Activated CD4-positive, alpha-beta T cell treated with anti-CD3 and anti-CD28 coated beads, Interleukin-2, amount 50 U/mL, for 16 hours (primary cell): ENCODE measurements at regions not wholly inside any gene's neighbourhood (a gene's known extent, or its start where the extent isn't known, plus 50 kb on each side); places are given as distances from the start of the nearest gene placed in this dataset.
"Not testable (repeated sequence)": the region's sequence is repeated elsewhere in the genome, so short reads cannot be mapped to it uniquely, and the experiment has no call there.

Source experiments
- DNase-seq: peaks from one replicate; pipeline ENCODE4 v3.0.0-alpha.2; 2020

GRCh38 chrX:78603908-78604307, 55.2 kb downstream of the RTL3 start:
- DNase-seq: no peak

- peak; percentile 16 for DNase-seq
These were observed 63.1 kb downstream of the RTL3 start for GRCh38 chrX:78595901-78596502.

GRCh38 chrX:78593701-78594100, 65.4 kb downstream of the RTL3 start:
- no peak for DNase-seq

GRCh38 chrX:78592030-78592429, 67.1 kb downstream of the RTL3 start:
- no peak for DNase-seq

- DNase-seq: no peak
These were observed 84.8 kb downstream of the RTL3 start for GRCh38 chrX:78574306-78574705.

GRCh38 chrX:78573630-78574029, 85.5 kb downstream of the RTL3 start:
- DNase-seq: no peak

- DNase-seq: no peak
These were observed 87.3 kb downstream of the RTL3 start for GRCh38 chrX:78571849-78572248.

- DNase-seq: peak; percentile 5
These were observed 103.6 kb downstream of the RTL3 start for GRCh38 chrX:78555401-78555980.

GRCh38 chrX:78552628-78553027, 106.5 kb downstream of the RTL3 start:
- not testable (repeated sequence) for DNase-seq

- DNase-seq: no peak
These were observed 111.1 kb downstream of the RTL3 start for GRCh38 chrX:78548012-78548411.

GRCh38 chrX:78545233-78545632, 113.9 kb downstream of the RTL3 start:
- DNase-seq: no peak

GRCh38 chrX:78543281-78543680, 115.8 kb downstream of the RTL3 start:
- no peak for DNase-seq

- DNase-seq: no peak
These were observed 119.0 kb downstream of the RTL3 start for GRCh38 chrX:78540171-78540570.

- DNase-seq: no peak
These were observed 124.9 kb downstream of the RTL3 start for GRCh38 chrX:78534221-78534620.

GRCh38 chrX:78532363-78532762, 126.8 kb downstream of the RTL3 start:
- no peak for DNase-seq

- DNase-seq: no peak
These were observed 131.3 kb downstream of the RTL3 start for GRCh38 chrX:78527818-78528217.

GRCh38 chrX:78527263-78527662, 131.9 kb downstream of the RTL3 start:
- DNase-seq: peak; percentile 64

GRCh38 chrX:78522601-78523000, 136.5 kb downstream of the RTL3 start:
- DNase-seq: no peak

- peak; percentile 93 for DNase-seq
These were observed 142.0 kb downstream of the RTL3 start for GRCh38 chrX:78517124-78517523.

GRCh38 chrX:78514852-78515251, 144.3 kb downstream of the RTL3 start:
- DNase-seq: peak; percentile 65

- DNase-seq: no peak
These were observed 145.0 kb downstream of the RTL3 start for GRCh38 chrX:78513971-78514738.

- DNase-seq: no peak
These were observed 152.9 kb downstream of the RTL3 start for GRCh38 chrX:78506248-78506647.

- no peak for DNase-seq
These were observed 162.6 kb downstream of the RTL3 start for GRCh38 chrX:78496483-78496882.

- DNase-seq: no peak
These were observed 165.8 kb upstream of the CYSLTR1 start for GRCh38 chrX:78493180-78493579.
